ENCODE measurements at regions not wholly inside any gene's neighbourhood (a gene's known extent, or its start where the extent isn't known, plus 50 kb on each side); places are given as distances from the start of the nearest gene placed in this dataset.

GRCh38 chr1:239682960-239683359 is 296.6 kb downstream of the CHRM3 start:
- DNase-seq (no peak), ATAC-seq (no peak)
- no peaks in the 10 kb centered on the region for H3K36me3 Mint-ChIP-seq (ENCODE audit: low read depth)
- intact Hi-C loops (cut with DNase I, micrococcal nuclease) = no loop called here
- ChIA-PET POLR2A (no interaction called here), CTCF (no interaction called here)
- H3K9me3 Mint-ChIP-seq (ENCODE audit: low read depth) = no peaks in the 10 kb centered on the region
- no peak overlapping the region for H3K27ac Mint-ChIP-seq
- no peaks in the 10 kb centered on the region for H3K4me1 Mint-ChIP-seq
- H3K4me3 Mint-ChIP-seq = no peak overlapping the region
- no peaks in the 10 kb centered on the region for H3K27me3 Mint-ChIP-seq

- no peak overlapping the region for H3K4me3 Mint-ChIP-seq
- ChIA-PET CTCF (no interaction called here), POLR2A (no interaction called here)
- intact Hi-C loops (cut with DNase I, micrococcal nuclease) = no loop called here
- ATAC-seq (no peak), DNase-seq (no peak)
- H3K4me1 Mint-ChIP-seq = no peaks in the 10 kb centered on the region
- H3K27ac Mint-ChIP-seq = no peak overlapping the region
- H3K27me3 Mint-ChIP-seq = no peaks in the 10 kb centered on the region
- H3K36me3 Mint-ChIP-seq (ENCODE audit: low read depth) = no peaks in the 10 kb centered on the region
- H3K9me3 Mint-ChIP-seq (ENCODE audit: low read depth) = no peaks in the 10 kb centered on the region
Measured at GRCh38 chr1:239686386-239686785, 300.0 kb downstream of the CHRM3 start.

- no peak overlapping the region for H3K4me3 Mint-ChIP-seq
- DNase-seq (no peak), ATAC-seq (no peak)
- ChIA-PET CTCF (no interaction called here), POLR2A (no interaction called here)
- intact Hi-C loops (cut with DNase I, micrococcal nuclease) = no loop called here
- H3K27ac Mint-ChIP-seq = no peak overlapping the region
- no peaks in the 10 kb centered on the region for H3K36me3 Mint-ChIP-seq (ENCODE audit: low read depth)
- peaks cover 12% of the 10 kb centered on the region for H3K4me1 Mint-ChIP-seq
- H3K9me3 Mint-ChIP-seq (ENCODE audit: low read depth) = peaks cover 5% of the 10 kb centered on the region
- H3K27me3 Mint-ChIP-seq = no peaks in the 10 kb centered on the region
Measured at GRCh38 chr1:239696317-239696716, 309.9 kb downstream of the CHRM3 start.

GRCh38 chr1:239700667-239701066 is 314.3 kb downstream of the CHRM3 start:
- CTCF ChIA-PET = no interaction called here
- intact Hi-C loops (cut with DNase I, micrococcal nuclease) = no loop called here
- ATAC-seq = no peak
- DNase-seq = no peak
- H3K27me3 Mint-ChIP-seq = no peaks in the 10 kb centered on the region
- peaks cover 16% of the 10 kb centered on the region for H3K4me1 Mint-ChIP-seq
- peaks cover 14% of the 10 kb centered on the region for H3K36me3 Mint-ChIP-seq (ENCODE audit: low read depth)
- H3K27ac Mint-ChIP-seq = no peak overlapping the region
- H3K4me3 Mint-ChIP-seq = no peak overlapping the region
- POLR2A ChIA-PET = no interaction called here
- H3K9me3 Mint-ChIP-seq (ENCODE audit: low read depth) = peaks cover 5% of the 10 kb centered on the region

- ATAC-seq = peak; percentile 51
- POLR2A ChIA-PET = interaction anchor here (0.6 kb wide), 1 partner anchor 121 kb away, joined by 3 read pairs; no protein-coding TSS in a partner anchor
- Mint-ChIP-seq H3K4me3 (no peak overlapping the region), H3K27ac (no peak overlapping the region), H3K4me1 (peaks cover 21% of the 10 kb centered on the region), H3K36me3 (ENCODE audit: low read depth) (peaks cover 29% of the 10 kb centered on the region), H3K9me3 (ENCODE audit: low read depth) (no peaks in the 10 kb centered on the region), H3K27me3 (no peaks in the 10 kb centered on the region)
- intact Hi-C loops (cut with DNase I, micrococcal nuclease) = loop anchor here in 1 of 2 experiments (2.0 kb wide), 1 partner anchor 14 kb away; no protein-coding TSS in a partner anchor
- DNase-seq = no peak
- CTCF ChIA-PET = interaction anchor here (1.4 kb wide), 2 partner anchors 12 kb away, joined by 3 to 5 read pairs; no protein-coding TSS in a partner anchor
Measured at GRCh38 chr1:239703075-239703474, 316.7 kb downstream of the CHRM3 start.

GRCh38 chr1:239706245-239706892 is 320.0 kb downstream of the CHRM3 start:
- H3K9me3 Mint-ChIP-seq (ENCODE audit: low read depth) = peaks cover 5% of the 10 kb centered on the region
- no peak for ATAC-seq
- no peak for DNase-seq
- ChIA-PET POLR2A (no interaction called here), CTCF (interaction anchor here (0.6 kb wide), 1 partner anchor 15 kb away, joined by 3 read pairs; no protein-coding TSS in a partner anchor)
- no peak overlapping the region for H3K27ac Mint-ChIP-seq
- no peaks in the 10 kb centered on the region for H3K27me3 Mint-ChIP-seq
- peaks cover 39% of the 10 kb centered on the region for H3K36me3 Mint-ChIP-seq (ENCODE audit: low read depth)
- H3K4me1 Mint-ChIP-seq = peaks cover 44% of the 10 kb centered on the region
- intact Hi-C loops (cut with DNase I, micrococcal nuclease) = no loop called here
- H3K4me3 Mint-ChIP-seq = no peak overlapping the region

GRCh38 chr1:239707615-239708014 is 321.2 kb downstream of the CHRM3 start:
- ATAC-seq (no peak), DNase-seq (no peak)
- Mint-ChIP-seq H3K27ac (no peak overlapping the region), H3K4me1 (peaks cover 48% of the 10 kb centered on the region), H3K9me3 (ENCODE audit: low read depth) (peaks cover 5% of the 10 kb centered on the region), H3K4me3 (no peak overlapping the region), H3K27me3 (no peaks in the 10 kb centered on the region), H3K36me3 (ENCODE audit: low read depth) (peaks cover 46% of the 10 kb centered on the region)
- POLR2A ChIA-PET = interaction anchor here (1.2 kb wide), 1 partner anchor 12 kb away, joined by 4 read pairs; no protein-coding TSS in a partner anchor
- CTCF ChIA-PET = interaction anchor here (1.1 kb wide), 1 partner anchor 9 kb away, joined by 3 read pairs; no protein-coding TSS in a partner anchor
- intact Hi-C loops (cut with DNase I, micrococcal nuclease) = no loop called here

GRCh38 chr1:239708622-239709021 is 322.3 kb downstream of the CHRM3 start:
- intact Hi-C loops (cut with DNase I, micrococcal nuclease) = no loop called here

GRCh38 chr1:239711768-239712167 is 325.4 kb downstream of the CHRM3 start:
- ChIA-PET CTCF (no interaction called here), POLR2A (no interaction called here)
- intact Hi-C loops (cut with DNase I, micrococcal nuclease) = no loop called here
- no peak for DNase-seq
- H3K36me3 Mint-ChIP-seq (ENCODE audit: low read depth) = peaks cover 26% of the 10 kb centered on the region
- H3K4me3 Mint-ChIP-seq = no peak overlapping the region
- peaks cover 5% of the 10 kb centered on the region for H3K9me3 Mint-ChIP-seq (ENCODE audit: low read depth)
- H3K27me3 Mint-ChIP-seq = no peaks in the 10 kb centered on the region
- peaks cover 41% of the 10 kb centered on the region for H3K4me1 Mint-ChIP-seq
- no peak overlapping the region for H3K27ac Mint-ChIP-seq
- no peak for ATAC-seq

More at GRCh38 chr1:239708622-239709021, 322.3 kb downstream of the CHRM3 start:
- no peak overlapping the region for H3K27ac Mint-ChIP-seq
- ATAC-seq (peak; percentile 51), DNase-seq (no peak)
- peaks cover 5% of the 10 kb centered on the region for H3K9me3 Mint-ChIP-seq (ENCODE audit: low read depth)
- no peaks in the 10 kb centered on the region for H3K27me3 Mint-ChIP-seq
- peaks cover 47% of the 10 kb centered on the region for H3K4me1 Mint-ChIP-seq
- ChIA-PET CTCF (interaction anchor here (0.9 to 1.1 kb wide), 2 partner anchors 8 to 189 kb away, joined by 3 read pairs; no protein-coding TSS in a partner anchor), POLR2A (no interaction called here)
- no peak overlapping the region for H3K4me3 Mint-ChIP-seq
- peaks cover 46% of the 10 kb centered on the region for H3K36me3 Mint-ChIP-seq (ENCODE audit: low read depth)

GRCh38 chr1:239717097-239717917 is 330.9 kb downstream of the CHRM3 start:
- H3K36me3 Mint-ChIP-seq (ENCODE audit: low read depth) = peaks cover 9% of the 10 kb centered on the region
- CTCF ChIA-PET = interaction anchor here (0.6 to 2.2 kb wide), 4 partner anchors 7 to 105 kb away, joined by 3 to 9 read pairs (median 4); no protein-coding TSS in a partner anchor
- H3K27ac Mint-ChIP-seq = peak overlapping the region; percentile 99
- peaks cover 27% of the 10 kb centered on the region for H3K4me1 Mint-ChIP-seq
- no peaks in the 10 kb centered on the region for H3K9me3 Mint-ChIP-seq (ENCODE audit: low read depth)
- ATAC-seq (no peak), DNase-seq (no peak)
- no peaks in the 10 kb centered on the region for H3K27me3 Mint-ChIP-seq
- POLR2A ChIA-PET = interaction anchor here (0.7 kb wide), 1 partner anchor 27 kb away, joined by 3 read pairs; no protein-coding TSS in a partner anchor
- intact Hi-C loops (cut with DNase I, micrococcal nuclease) = loop anchor here in 1 of 2 experiments (2.0 to 5.0 kb wide), 3 partner anchors 15 to 180 kb away; no protein-coding TSS in a partner anchor
- no peak overlapping the region for H3K4me3 Mint-ChIP-seq

GRCh38 chr1:239717918-239718184 is 331.5 kb downstream of the CHRM3 start:
- H3K36me3 Mint-ChIP-seq (ENCODE audit: low read depth) = peaks cover 9% of the 10 kb centered on the region
- H3K4me3 Mint-ChIP-seq = no peak overlapping the region
- ChIA-PET CTCF (interaction anchor here (0.6 to 2.2 kb wide), 2 partner anchors 8 to 55 kb away, joined by 4 to 9 read pairs; no protein-coding TSS in a partner anchor), POLR2A (interaction anchor here (0.7 kb wide), 1 partner anchor 27 kb away, joined by 3 read pairs; no protein-coding TSS in a partner anchor)
- DNase-seq (no peak), ATAC-seq (no peak)
- no peaks in the 10 kb centered on the region for H3K27me3 Mint-ChIP-seq
- H3K4me1 Mint-ChIP-seq = peaks cover 28% of the 10 kb centered on the region
- intact Hi-C loops (cut with DNase I, micrococcal nuclease) = loop anchor here (2.0 to 5.0 kb wide), 4 partner anchors 15 to 179 kb away; no protein-coding TSS in a partner anchor
- H3K27ac Mint-ChIP-seq = peak overlapping the region; percentile 99
- H3K9me3 Mint-ChIP-seq (ENCODE audit: low read depth) = no peaks in the 10 kb centered on the region
